ENCODE measurements at regions not wholly inside any gene's neighbourhood (a gene's known extent, or its start where the extent isn't known, plus 50 kb on each side); places are given as distances from the start of the nearest gene placed in this dataset.

DNA sequence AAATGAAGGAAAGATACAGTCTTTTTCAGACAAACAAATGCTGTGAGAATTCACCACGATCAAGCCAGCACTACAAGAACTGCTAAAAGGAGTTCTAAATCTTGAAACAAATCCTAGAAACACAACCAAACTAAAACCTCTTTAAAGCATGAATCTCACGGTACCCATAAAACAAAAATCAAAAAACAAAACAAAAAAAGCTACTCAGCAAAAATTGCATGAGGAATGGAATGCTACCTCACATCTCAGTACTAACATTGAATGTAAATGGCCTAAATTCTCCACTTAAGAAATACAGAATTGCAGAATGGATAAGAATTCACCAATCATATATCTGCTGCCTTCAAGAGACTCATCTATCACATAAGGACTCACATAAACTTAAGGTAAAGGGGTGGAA is 300.1 kb downstream of the NAF1 start:
- no peaks in the 10 kb centered on the region for H3K9me2 ChIP-seq (ENCODE audit: insufficient read depth)

More for the DNA sequence above, 300.1 kb downstream of the NAF1 start:
- peaks cover 5% of the 10 kb centered on the region for H3K27me3 Mint-ChIP-seq (ENCODE audit: insufficient read depth, low read depth, poor library complexity)
- no peak overlapping the region for H3K27ac Mint-ChIP-seq
- Histone ChIP-seq H3K4me3 (no peak overlapping the region), H3K27ac (ENCODE audit: low read depth) (no peak overlapping the region), H3F3A (replicated peaks; ENCODE audit: low read depth) (no peaks in the 10 kb centered on the region), H3K27me3 (ENCODE audit: insufficient read depth) (no peaks in the 10 kb centered on the region), H4K20me1 (replicated peaks; ENCODE audit: insufficient read depth) (no peaks in the 10 kb centered on the region), H3K36me3 (ENCODE audit: insufficient read depth) (no peaks in the 10 kb centered on the region), H2AFZ (no peak overlapping the region), H3K4me2 (no peak overlapping the region), H3K79me2 (replicated peaks; ENCODE audit: insufficient read depth) (no peaks in the 10 kb centered on the region), H3K4me1 (ENCODE audit: insufficient read depth) (no peaks in the 10 kb centered on the region)
- ATAC-seq (no peak), DNase-seq (ENCODE audit: low spot score) (no peak)
- H3K4me3 Mint-ChIP-seq: no peak overlapping the region
- H3K36me3 Mint-ChIP-seq (ENCODE audit: low read depth): no peaks in the 10 kb centered on the region; the same call in 1 of the 3 replicates
- no peaks in the 10 kb centered on the region for H3K4me1 Mint-ChIP-seq
- TF ChIP-seq POLR2AphosphoS5 (IDR thresholded peaks at IDR 0.05; ENCODE audit: low read depth) (no peak), JUNB (IDR thresholded peaks at IDR 0.05; ENCODE audit: unreplicated experiment) (no peak), EZH2phosphoT487 (IDR thresholded peaks at IDR 0.05; ENCODE audit: unreplicated experiment) (no peak), CREB1 (CRISPR knock-in tag; IDR thresholded peaks at IDR 0.05; ENCODE audit: low read depth) (no peak), EZH2 (IDR thresholded peaks at IDR 0.05; ENCODE audit: low read depth, unreplicated experiment) (no peak), ZNF114 (CRISPR knock-in tag; IDR thresholded peaks at IDR 0.05) (no peak), NANOG (IDR thresholded peaks at IDR 0.05; ENCODE audit: borderline replicate concordance) (no peak), ZNF331 (CRISPR knock-in tag; IDR thresholded peaks at IDR 0.05; ENCODE audit: low read depth) (no peak), STAT1 (IDR thresholded peaks at IDR 0.05; ENCODE audit: unreplicated experiment) (no peak)
- TF ChIP-seq, protein P1, sequence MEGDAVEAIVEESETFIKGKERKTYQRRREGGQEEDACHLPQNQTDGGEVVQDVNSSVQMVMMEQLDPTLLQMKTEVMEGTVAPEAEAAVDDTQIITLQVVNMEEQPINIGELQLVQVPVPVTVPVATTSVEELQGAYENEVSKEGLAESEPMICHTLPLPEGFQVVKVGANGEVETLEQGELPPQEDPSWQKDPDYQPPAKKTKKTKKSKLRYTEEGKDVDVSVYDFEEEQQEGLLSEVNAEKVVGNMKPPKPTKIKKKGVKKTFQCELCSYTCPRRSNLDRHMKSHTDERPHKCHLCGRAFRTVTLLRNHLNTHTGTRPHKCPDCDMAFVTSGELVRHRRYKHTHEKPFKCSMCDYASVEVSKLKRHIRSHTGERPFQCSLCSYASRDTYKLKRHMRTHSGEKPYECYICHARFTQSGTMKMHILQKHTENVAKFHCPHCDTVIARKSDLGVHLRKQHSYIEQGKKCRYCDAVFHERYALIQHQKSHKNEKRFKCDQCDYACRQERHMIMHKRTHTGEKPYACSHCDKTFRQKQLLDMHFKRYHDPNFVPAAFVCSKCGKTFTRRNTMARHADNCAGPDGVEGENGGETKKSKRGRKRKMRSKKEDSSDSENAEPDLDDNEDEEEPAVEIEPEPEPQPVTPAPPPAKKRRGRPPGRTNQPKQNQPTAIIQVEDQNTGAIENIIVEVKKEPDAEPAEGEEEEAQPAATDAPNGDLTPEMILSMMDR (conservative IDR thresholded peaks at IDR 0.05; ENCODE audit: low read depth in 2 of 2): no peak
- TF ChIP-seq, protein P2, sequence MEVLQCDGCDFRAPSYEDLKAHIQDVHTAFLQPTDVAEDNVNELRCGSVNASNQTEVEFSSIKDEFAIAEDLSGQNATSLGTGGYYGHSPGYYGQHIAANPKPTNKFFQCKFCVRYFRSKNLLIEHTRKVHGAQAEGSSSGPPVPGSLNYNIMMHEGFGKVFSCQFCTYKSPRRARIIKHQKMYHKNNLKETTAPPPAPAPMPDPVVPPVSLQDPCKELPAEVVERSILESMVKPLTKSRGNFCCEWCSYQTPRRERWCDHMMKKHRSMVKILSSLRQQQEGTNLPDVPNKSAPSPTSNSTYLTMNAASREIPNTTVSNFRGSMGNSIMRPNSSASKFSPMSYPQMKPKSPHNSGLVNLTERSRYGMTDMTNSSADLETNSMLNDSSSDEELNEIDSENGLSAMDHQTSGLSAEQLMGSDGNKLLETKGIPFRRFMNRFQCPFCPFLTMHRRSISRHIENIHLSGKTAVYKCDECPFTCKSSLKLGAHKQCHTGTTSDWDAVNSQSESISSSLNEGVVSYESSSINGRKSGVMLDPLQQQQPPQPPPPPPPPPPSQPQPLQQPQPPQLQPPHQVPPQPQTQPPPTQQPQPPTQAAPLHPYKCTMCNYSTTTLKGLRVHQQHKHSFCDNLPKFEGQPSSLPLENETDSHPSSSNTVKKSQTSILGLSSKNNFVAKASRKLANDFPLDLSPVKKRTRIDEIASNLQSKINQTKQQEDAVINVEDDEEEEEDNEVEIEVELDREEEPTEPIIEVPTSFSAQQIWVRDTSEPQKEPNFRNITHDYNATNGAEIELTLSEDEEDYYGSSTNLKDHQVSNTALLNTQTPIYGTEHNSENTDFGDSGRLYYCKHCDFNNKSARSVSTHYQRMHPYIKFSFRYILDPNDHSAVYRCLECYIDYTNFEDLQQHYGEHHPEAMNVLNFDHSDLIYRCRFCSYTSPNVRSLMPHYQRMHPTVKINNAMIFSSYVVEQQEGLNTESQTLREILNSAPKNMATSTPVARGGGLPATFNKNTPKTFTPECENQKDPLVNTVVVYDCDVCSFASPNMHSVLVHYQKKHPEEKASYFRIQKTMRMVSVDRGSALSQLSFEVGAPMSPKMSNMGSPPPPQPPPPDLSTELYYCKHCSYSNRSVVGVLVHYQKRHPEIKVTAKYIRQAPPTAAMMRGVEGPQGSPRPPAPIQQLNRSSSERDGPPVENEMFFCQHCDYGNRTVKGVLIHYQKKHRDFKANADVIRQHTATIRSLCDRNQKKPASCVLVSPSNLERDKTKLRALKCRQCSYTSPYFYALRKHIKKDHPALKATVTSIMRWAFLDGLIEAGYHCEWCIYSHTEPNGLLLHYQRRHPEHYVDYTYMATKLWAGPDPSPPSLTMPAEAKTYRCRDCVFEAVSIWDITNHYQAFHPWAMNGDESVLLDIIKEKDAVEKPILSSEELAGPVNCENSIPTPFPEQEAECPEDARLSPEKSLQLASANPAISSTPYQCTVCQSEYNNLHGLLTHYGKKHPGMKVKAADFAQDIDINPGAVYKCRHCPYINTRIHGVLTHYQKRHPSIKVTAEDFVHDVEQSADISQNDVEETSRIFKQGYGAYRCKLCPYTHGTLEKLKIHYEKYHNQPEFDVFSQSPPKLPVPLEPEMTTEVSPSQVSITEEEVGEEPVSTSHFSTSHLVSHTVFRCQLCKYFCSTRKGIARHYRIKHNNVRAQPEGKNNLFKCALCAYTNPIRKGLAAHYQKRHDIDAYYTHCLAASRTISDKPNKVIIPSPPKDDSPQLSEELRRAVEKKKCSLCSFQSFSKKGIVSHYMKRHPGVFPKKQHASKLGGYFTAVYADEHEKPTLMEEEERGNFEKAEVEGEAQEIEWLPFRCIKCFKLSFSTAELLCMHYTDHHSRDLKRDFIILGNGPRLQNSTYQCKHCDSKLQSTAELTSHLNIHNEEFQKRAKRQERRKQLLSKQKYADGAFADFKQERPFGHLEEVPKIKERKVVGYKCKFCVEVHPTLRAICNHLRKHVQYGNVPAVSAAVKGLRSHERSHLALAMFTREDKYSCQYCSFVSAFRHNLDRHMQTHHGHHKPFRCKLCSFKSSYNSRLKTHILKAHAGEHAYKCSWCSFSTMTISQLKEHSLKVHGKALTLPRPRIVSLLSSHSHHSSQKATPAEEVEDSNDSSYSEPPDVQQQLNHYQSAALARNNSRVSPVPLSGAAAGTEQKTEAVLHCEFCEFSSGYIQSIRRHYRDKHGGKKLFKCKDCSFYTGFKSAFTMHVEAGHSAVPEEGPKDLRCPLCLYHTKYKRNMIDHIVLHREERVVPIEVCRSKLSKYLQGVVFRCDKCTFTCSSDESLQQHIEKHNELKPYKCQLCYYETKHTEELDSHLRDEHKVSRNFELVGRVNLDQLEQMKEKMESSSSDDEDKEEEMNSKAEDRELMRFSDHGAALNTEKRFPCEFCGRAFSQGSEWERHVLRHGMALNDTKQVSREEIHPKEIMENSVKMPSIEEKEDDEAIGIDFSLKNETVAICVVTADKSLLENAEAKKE (CRISPR knock-in tag; IDR thresholded peaks at IDR 0.05): no peak
- TF ChIP-seq, protein P3, sequence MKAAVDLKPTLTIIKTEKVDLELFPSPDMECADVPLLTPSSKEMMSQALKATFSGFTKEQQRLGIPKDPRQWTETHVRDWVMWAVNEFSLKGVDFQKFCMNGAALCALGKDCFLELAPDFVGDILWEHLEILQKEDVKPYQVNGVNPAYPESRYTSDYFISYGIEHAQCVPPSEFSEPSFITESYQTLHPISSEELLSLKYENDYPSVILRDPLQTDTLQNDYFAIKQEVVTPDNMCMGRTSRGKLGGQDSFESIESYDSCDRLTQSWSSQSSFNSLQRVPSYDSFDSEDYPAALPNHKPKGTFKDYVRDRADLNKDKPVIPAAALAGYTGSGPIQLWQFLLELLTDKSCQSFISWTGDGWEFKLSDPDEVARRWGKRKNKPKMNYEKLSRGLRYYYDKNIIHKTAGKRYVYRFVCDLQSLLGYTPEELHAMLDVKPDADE (IDR thresholded peaks at IDR 0.05): no peak
- TF ChIP-seq, protein P4, sequence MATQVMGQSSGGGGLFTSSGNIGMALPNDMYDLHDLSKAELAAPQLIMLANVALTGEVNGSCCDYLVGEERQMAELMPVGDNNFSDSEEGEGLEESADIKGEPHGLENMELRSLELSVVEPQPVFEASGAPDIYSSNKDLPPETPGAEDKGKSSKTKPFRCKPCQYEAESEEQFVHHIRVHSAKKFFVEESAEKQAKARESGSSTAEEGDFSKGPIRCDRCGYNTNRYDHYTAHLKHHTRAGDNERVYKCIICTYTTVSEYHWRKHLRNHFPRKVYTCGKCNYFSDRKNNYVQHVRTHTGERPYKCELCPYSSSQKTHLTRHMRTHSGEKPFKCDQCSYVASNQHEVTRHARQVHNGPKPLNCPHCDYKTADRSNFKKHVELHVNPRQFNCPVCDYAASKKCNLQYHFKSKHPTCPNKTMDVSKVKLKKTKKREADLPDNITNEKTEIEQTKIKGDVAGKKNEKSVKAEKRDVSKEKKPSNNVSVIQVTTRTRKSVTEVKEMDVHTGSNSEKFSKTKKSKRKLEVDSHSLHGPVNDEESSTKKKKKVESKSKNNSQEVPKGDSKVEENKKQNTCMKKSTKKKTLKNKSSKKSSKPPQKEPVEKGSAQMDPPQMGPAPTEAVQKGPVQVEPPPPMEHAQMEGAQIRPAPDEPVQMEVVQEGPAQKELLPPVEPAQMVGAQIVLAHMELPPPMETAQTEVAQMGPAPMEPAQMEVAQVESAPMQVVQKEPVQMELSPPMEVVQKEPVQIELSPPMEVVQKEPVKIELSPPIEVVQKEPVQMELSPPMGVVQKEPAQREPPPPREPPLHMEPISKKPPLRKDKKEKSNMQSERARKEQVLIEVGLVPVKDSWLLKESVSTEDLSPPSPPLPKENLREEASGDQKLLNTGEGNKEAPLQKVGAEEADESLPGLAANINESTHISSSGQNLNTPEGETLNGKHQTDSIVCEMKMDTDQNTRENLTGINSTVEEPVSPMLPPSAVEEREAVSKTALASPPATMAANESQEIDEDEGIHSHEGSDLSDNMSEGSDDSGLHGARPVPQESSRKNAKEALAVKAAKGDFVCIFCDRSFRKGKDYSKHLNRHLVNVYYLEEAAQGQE (IDR thresholded peaks at IDR 0.05; ENCODE audit: unreplicated experiment): no peak
- H3K9me3 Mint-ChIP-seq: peaks cover 11% of the 10 kb centered on the region; the same call in 2 of the 3 replicates
